Testis (tissue), 2 donors: ENCODE measurements at regions not wholly inside any gene's neighbourhood (a gene's known extent, or its start where the extent isn't known, plus 50 kb on each side); places are given as distances from the start of the nearest gene placed in this dataset.
"Not testable (repeated sequence)": the region's sequence is repeated elsewhere in the genome, so short reads cannot be mapped to it uniquely, and the experiment has no call there.

ENCODE experiments used
- POLR2A ChIP-seq: fragments of 450-650 bp; IDR thresholded peaks from one replicate; pipeline ENCODE4 v1.6.1; 2017; ENCODE audit warnings: antibody characterized with exemption, mild to moderate bottlenecking, moderate library complexity
- TF ChIP-seq, protein P1 (sequence below), 3 experiments: fragments of 450-650 bp in 2 of 3; fragments of 200-600 bp in 1 of 3; sonication (generic) in 1 of 3; IDR thresholded peaks; one replicate each; pipeline ENCODE4 v1.5.1; 2016 to 2019; ENCODE audit warnings: antibody characterized with exemption in 3 of 3, mild to moderate bottlenecking in 2 of 3, moderate library complexity in 1 of 3

DNA sequence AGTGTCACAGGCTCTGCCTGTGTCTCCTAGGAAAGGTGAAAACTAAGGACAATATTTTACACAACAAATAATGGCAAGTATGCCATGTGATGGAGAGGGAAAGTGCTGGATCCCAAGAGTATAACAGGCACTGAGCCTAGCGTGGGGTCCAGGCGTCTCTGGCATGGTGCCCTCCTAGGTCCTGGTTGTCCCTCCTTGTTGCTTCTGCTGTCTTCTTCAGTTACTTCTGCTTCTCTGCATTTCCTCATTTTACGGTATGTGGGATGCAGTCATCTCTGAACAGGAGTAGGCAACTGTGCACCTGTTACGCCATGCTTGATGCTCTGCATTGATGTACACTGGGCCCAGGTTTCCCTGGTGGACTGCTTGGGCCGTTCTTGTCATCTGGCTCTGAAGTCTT is 1480.8 kb downstream of the FOXD4L5 start:
- TF ChIP-seq, protein P1, sequence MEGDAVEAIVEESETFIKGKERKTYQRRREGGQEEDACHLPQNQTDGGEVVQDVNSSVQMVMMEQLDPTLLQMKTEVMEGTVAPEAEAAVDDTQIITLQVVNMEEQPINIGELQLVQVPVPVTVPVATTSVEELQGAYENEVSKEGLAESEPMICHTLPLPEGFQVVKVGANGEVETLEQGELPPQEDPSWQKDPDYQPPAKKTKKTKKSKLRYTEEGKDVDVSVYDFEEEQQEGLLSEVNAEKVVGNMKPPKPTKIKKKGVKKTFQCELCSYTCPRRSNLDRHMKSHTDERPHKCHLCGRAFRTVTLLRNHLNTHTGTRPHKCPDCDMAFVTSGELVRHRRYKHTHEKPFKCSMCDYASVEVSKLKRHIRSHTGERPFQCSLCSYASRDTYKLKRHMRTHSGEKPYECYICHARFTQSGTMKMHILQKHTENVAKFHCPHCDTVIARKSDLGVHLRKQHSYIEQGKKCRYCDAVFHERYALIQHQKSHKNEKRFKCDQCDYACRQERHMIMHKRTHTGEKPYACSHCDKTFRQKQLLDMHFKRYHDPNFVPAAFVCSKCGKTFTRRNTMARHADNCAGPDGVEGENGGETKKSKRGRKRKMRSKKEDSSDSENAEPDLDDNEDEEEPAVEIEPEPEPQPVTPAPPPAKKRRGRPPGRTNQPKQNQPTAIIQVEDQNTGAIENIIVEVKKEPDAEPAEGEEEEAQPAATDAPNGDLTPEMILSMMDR (IDR thresholded peaks at IDR 0.05), result not testable (repeated sequence)
- TF ChIP-seq POLR2A, result not testable (repeated sequence)
